HEK293 (cell line): ENCODE measurements at regions not wholly inside any gene's neighbourhood (a gene's known extent, or its start where the extent isn't known, plus 50 kb on each side); places are given as distances from the start of the nearest gene placed in this dataset.

ENCODE experiments used
- CTCF ChIA-PET: fragments of 350-600 bp; formaldehyde crosslinking; extraction: SDS; loops from one replicate; lab custom pipeline; 2021; ENCODE audit warnings: antibody characterized with exemption; lab: Yijun Ruan, JAX
- POLR2A ChIA-PET: fragments of 300-600 bp; formaldehyde crosslinking; extraction: SDS; loops from one replicate; lab custom pipeline; 2020; ENCODE audit warnings: antibody characterized with exemption, inconsistent platforms; lab: Yijun Ruan, JAX
- H3K27ac ChIP-seq: fragments of 200-500 bp; sonication (Bioruptor generic); 2 replicates; pipeline ENCODE4 v1.5.1; 2014; ENCODE audit warnings: low read depth, low read length, control low read depth, inconsistent platforms; ENCODE audit errors: extremely low read depth
- H3K36me3 ChIP-seq, 2 experiments: fragments of 200-500 bp in 1 of 2; sonication (Bioruptor generic) in 1 of 2; 1 replicate in 1 of 2; 2 replicates in 1 of 2; pipeline ENCODE4 v1.5.1; 2014 to 2017; ENCODE audit warnings: inconsistent platforms in 2 of 2, low read length in 2 of 2; ENCODE audit not compliant: control insufficient read depth in 2 of 2, insufficient read depth in 1 of 2
- H3K4me1 ChIP-seq: fragments of 200-500 bp; sonication (Bioruptor generic); 2 replicates; pipeline ENCODE4 v1.5.1; 2014; ENCODE audit warnings: mild to moderate bottlenecking, low read length, inconsistent platforms; ENCODE audit not compliant: control insufficient read depth, insufficient read depth
- H3K4me3 ChIP-seq: 2 replicates; pipeline ENCODE4 v1.5.1; 2011; ENCODE audit warnings: low read depth, mild to moderate bottlenecking, control low read depth, low read length, moderate library complexity
- H3K9me3 ChIP-seq: fragments of 200-500 bp; sonication (Bioruptor generic); 2 replicates; pipeline ENCODE4 v1.5.1; 2014; ENCODE audit warnings: low read depth, low read length, inconsistent platforms; ENCODE audit not compliant: control insufficient read depth, insufficient read depth
- GLIS1 ChIP-seq: fragments of 450-650 bp; formaldehyde crosslinking; IDR thresholded peaks from 2 replicates; pipeline ENCODE4 v1.5.1; 2016; ENCODE audit warnings: missing biosample characterization, missing genetic modification characterization
- PRDM1 ChIP-seq: fragments of 450-650 bp; formaldehyde crosslinking; IDR thresholded peaks from 2 replicates; pipeline ENCODE4; 2016; ENCODE audit warnings: missing biosample characterization, missing genetic modification characterization
- TRIM28 ChIP-seq: IDR thresholded peaks from 2 replicates; pipeline ENCODE4 v1.6.1; 2011; ENCODE audit warnings: low read length, control low read depth, borderline replicate concordance
- ZNF132 ChIP-seq: fragments of 450-650 bp; formaldehyde crosslinking; IDR thresholded peaks from 2 replicates; pipeline ENCODE4 v1.5.1; 2017; ENCODE audit warnings: missing biosample characterization, missing genetic modification characterization, borderline replicate concordance
- ZNF169 ChIP-seq: fragments of 450-650 bp; formaldehyde crosslinking; IDR thresholded peaks from 2 replicates; pipeline ENCODE4 v1.5.1; 2016; ENCODE audit warnings: missing biosample characterization, missing genetic modification characterization
- ZNF184 ChIP-seq: fragments of 450-650 bp; IDR thresholded peaks from 2 replicates; pipeline ENCODE4 v1.5.1; 2018; ENCODE audit warnings: missing biosample characterization, mild to moderate bottlenecking, missing genetic modification characterization
- ZNF350 ChIP-seq: fragments of 450-650 bp; formaldehyde crosslinking; IDR thresholded peaks from 2 replicates; pipeline ENCODE4 v1.5.0; 2017; ENCODE audit warnings: missing biosample characterization, mild to moderate bottlenecking, missing genetic modification characterization
- ZNF391 ChIP-seq: fragments of 450-650 bp; formaldehyde crosslinking; IDR thresholded peaks from 2 replicates; pipeline ENCODE4 v1.5.1; 2016; ENCODE audit warnings: low read depth, missing biosample characterization, missing genetic modification characterization, borderline replicate concordance
- ZNF510 ChIP-seq: fragments of 450-650 bp; formaldehyde crosslinking; IDR thresholded peaks from 2 replicates; pipeline ENCODE4 v1.5.1; 2018; ENCODE audit warnings: mild to moderate bottlenecking, missing genetic modification characterization, missing biosample characterization; ENCODE audit not compliant: insufficient replicate concordance
- ZNF521 ChIP-seq: fragments of 450-650 bp; formaldehyde crosslinking; IDR thresholded peaks from 2 replicates; pipeline ENCODE4 v1.5.1; 2017; ENCODE audit warnings: missing biosample characterization, mild to moderate bottlenecking, missing genetic modification characterization
- ZNF585B ChIP-seq: fragments of 450-650 bp; formaldehyde crosslinking; IDR thresholded peaks from 2 replicates; pipeline ENCODE4 v1.5.1; 2016; ENCODE audit warnings: missing biosample characterization, missing genetic modification characterization
- ZNF600 ChIP-seq: fragments of 450-650 bp; formaldehyde crosslinking; IDR thresholded peaks from 2 replicates; pipeline ENCODE4 v1.5.1; 2016; ENCODE audit warnings: missing biosample characterization, missing genetic modification characterization
- ZNF791 ChIP-seq: fragments of 450-650 bp; formaldehyde crosslinking; IDR thresholded peaks from 2 replicates; pipeline ENCODE4 v1.5.1; 2016; ENCODE audit warnings: missing biosample characterization, missing genetic modification characterization
- ZNF843 ChIP-seq: fragments of 450-650 bp; formaldehyde crosslinking; IDR thresholded peaks from 2 replicates; pipeline ENCODE4 v1.5.1; 2016; ENCODE audit warnings: missing biosample characterization, missing genetic modification characterization
- TF ChIP-seq, protein P1 (sequence below): fragments of 450-650 bp; formaldehyde crosslinking; IDR thresholded peaks from 2 replicates; pipeline ENCODE4 v1.5.0; 2017; ENCODE audit warnings: missing biosample characterization, missing genetic modification characterization, borderline replicate concordance
- TF ChIP-seq, protein P2 (sequence below): fragments of 450-650 bp; formaldehyde crosslinking; IDR thresholded peaks from 2 replicates; pipeline ENCODE4 v1.5.1; 2016; ENCODE audit warnings: missing biosample characterization, missing genetic modification characterization
- TF ChIP-seq, protein P3 (sequence below): IDR thresholded peaks from 2 replicates; pipeline ENCODE4 v1.6.1; 2011; ENCODE audit warnings: mild to moderate bottlenecking, low read depth, low read length, borderline replicate concordance
- TF ChIP-seq, protein P4 (sequence below): fragments of 450-650 bp; formaldehyde crosslinking; IDR thresholded peaks from 2 replicates; pipeline ENCODE4 v1.5.1; 2016; ENCODE audit warnings: missing biosample characterization, missing genetic modification characterization
- TF ChIP-seq, protein P5 (sequence below): fragments of 450-650 bp; formaldehyde crosslinking; optimal IDR thresholded peaks from 2 replicates; pipeline ENCODE3; 2016; ENCODE audit warnings: missing biosample characterization, mild to moderate bottlenecking, missing genetic modification characterization

DNA sequence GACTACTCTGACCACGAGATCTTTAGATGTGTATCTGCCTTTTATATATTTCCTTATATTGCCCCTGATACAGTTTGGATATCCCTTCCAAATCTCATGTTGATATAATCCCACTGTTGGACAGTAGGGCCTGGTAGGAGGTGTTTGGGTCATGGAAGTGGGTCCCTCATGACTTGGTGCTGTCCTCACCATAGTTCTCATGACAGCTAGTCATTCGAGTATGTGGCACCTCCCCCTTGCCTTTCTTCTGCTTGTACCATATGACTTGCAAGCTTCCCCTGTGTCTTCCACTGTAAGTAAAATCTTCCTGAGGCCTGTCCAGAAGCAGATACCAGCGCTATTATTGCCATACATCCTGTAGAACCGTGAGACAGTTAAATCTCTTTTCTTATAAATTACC lies 145.3 kb downstream of the ZNF518B start:
- ChIA-PET POLR2A (no interaction called here), CTCF (no interaction called here)
- no peak overlapping the region for H3K4me3 ChIP-seq
- H3K9me3 ChIP-seq = no peaks in the 10 kb centered on the region
- H3K27ac ChIP-seq = no peak overlapping the region
- no peaks in the 10 kb centered on the region for H3K4me1 ChIP-seq
- TF ChIP-seq, protein P1, sequence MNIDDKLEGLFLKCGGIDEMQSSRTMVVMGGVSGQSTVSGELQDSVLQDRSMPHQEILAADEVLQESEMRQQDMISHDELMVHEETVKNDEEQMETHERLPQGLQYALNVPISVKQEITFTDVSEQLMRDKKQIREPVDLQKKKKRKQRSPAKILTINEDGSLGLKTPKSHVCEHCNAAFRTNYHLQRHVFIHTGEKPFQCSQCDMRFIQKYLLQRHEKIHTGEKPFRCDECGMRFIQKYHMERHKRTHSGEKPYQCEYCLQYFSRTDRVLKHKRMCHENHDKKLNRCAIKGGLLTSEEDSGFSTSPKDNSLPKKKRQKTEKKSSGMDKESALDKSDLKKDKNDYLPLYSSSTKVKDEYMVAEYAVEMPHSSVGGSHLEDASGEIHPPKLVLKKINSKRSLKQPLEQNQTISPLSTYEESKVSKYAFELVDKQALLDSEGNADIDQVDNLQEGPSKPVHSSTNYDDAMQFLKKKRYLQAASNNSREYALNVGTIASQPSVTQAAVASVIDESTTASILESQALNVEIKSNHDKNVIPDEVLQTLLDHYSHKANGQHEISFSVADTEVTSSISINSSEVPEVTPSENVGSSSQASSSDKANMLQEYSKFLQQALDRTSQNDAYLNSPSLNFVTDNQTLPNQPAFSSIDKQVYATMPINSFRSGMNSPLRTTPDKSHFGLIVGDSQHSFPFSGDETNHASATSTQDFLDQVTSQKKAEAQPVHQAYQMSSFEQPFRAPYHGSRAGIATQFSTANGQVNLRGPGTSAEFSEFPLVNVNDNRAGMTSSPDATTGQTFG (tag by site-specific recombination) = no peak
- TF ChIP-seq ZNF843 = no peak
- TF ChIP-seq, all 188 proteins: peak for 0
- no peaks in the 10 kb centered on the region for H3K36me3 ChIP-seq

DNA sequence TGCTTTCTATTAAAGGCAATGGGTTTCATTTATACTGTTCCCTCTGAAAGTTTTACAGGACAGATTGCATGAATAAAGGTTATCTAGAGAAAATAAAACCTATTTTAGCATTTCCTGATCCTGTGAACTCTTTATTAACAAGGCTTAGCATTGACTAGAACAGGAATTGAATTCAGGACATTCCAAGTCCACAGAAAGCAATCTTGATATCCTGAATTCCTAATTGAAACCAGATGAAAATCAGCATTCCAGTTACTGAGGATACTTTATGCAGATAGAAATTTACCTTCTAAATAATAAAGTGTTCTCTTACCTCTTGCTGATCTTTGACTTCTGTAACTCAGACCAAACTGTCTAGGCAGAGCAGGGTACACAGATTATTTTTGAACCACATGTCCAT lies 151.4 kb downstream of the ZNF518B start:
- ChIA-PET POLR2A (no interaction called here), CTCF (no interaction called here)
- no peak for TF ChIP-seq ZNF791 (tag by site-specific recombination)
- TF ChIP-seq, protein P2, sequence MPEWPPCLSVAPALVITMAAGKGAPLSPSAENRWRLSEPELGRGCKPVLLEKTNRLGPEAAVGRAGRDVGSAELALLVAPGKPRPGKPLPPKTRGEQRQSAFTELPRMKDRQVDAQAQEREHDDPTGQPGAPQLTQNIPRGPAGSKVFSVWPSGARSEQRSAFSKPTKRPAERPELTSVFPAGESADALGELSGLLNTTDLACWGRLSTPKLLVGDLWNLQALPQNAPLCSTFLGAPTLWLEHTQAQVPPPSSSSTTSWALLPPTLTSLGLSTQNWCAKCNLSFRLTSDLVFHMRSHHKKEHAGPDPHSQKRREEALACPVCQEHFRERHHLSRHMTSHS = no peak
- TF ChIP-seq, protein P3, sequence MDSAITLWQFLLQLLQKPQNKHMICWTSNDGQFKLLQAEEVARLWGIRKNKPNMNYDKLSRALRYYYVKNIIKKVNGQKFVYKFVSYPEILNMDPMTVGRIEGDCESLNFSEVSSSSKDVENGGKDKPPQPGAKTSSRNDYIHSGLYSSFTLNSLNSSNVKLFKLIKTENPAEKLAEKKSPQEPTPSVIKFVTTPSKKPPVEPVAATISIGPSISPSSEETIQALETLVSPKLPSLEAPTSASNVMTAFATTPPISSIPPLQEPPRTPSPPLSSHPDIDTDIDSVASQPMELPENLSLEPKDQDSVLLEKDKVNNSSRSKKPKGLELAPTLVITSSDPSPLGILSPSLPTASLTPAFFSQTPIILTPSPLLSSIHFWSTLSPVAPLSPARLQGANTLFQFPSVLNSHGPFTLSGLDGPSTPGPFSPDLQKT = no peak
- no peak for TF ChIP-seq TRIM28
- TF ChIP-seq ZNF169 (tag by site-specific recombination) = no peak
- no peak for TF ChIP-seq PRDM1
- no peak for TF ChIP-seq ZNF521 (tag by site-specific recombination)
- TF ChIP-seq, protein P4, sequence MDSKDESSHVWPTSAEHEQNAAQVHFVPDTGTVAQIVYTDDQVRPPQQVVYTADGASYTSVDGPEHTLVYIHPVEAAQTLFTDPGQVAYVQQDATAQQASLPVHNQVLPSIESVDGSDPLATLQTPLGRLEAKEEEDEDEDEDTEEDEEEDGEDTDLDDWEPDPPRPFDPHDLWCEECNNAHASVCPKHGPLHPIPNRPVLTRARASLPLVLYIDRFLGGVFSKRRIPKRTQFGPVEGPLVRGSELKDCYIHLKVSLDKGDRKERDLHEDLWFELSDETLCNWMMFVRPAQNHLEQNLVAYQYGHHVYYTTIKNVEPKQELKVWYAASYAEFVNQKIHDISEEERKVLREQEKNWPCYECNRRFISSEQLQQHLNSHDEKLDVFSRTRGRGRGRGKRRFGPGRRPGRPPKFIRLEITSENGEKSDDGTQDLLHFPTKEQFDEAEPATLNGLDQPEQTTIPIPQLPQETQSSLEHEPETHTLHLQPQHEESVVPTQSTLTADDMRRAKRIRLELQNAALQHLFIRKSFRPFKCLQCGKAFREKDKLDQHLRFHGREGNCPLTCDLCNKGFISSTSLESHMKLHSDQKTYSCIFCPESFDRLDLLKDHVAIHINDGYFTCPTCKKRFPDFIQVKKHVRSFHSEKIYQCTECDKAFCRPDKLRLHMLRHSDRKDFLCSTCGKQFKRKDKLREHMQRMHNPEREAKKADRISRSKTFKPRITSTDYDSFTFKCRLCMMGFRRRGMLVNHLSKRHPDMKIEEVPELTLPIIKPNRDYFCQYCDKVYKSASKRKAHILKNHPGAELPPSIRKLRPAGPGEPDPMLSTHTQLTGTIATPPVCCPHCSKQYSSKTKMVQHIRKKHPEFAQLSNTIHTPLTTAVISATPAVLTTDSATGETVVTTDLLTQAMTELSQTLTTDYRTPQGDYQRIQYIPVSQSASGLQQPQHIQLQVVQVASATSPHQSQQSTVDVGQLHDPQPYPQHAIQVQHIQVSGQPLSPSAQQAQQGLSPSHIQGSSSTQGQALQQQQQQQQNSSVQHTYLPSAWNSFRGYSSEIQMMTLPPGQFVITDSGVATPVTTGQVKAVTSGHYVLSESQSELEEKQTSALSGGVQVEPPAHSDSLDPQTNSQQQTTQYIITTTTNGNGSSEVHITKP (tag by site-specific recombination) = no peak
- TF ChIP-seq, protein P5, sequence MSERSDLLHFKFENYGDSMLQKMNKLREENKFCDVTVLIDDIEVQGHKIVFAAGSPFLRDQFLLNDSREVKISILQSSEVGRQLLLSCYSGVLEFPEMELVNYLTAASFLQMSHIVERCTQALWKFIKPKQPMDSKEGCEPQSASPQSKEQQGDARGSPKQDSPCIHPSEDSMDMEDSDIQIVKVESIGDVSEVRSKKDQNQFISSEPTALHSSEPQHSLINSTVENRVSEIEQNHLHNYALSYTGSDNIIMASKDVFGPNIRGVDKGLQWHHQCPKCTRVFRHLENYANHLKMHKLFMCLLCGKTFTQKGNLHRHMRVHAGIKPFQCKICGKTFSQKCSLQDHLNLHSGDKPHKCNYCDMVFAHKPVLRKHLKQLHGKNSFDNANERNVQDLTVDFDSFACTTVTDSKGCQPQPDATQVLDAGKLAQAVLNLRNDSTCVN (tag by site-specific recombination) = no peak
- no peak for TF ChIP-seq ZNF132 (tag by site-specific recombination)
- no peak for TF ChIP-seq ZNF184 (tag by site-specific recombination)
- TF ChIP-seq ZNF391 = no peak
- TF ChIP-seq ZNF585B = no peak
- TF ChIP-seq GLIS1 = no peak
- no peak for TF ChIP-seq ZNF600 (tag by site-specific recombination)
- TF ChIP-seq ZNF510 (tag by site-specific recombination) = no peak
- no peak for TF ChIP-seq ZNF350
- H3K4me1 ChIP-seq = no peaks in the 10 kb centered on the region
- no peaks in the 10 kb centered on the region for H3K36me3 ChIP-seq
- no peaks in the 10 kb centered on the region for H3K9me3 ChIP-seq
- no peak overlapping the region for H3K4me3 ChIP-seq
- no peak overlapping the region for H3K27ac ChIP-seq
